ENCODE measurements at regions not wholly inside any gene's neighbourhood (a gene's known extent, or its start where the extent isn't known, plus 50 kb on each side); places are given as distances from the start of the nearest gene placed in this dataset.
A peak's percentile ranks its signal among the peaks of the same experiment; 100 is the strongest.

DNA sequence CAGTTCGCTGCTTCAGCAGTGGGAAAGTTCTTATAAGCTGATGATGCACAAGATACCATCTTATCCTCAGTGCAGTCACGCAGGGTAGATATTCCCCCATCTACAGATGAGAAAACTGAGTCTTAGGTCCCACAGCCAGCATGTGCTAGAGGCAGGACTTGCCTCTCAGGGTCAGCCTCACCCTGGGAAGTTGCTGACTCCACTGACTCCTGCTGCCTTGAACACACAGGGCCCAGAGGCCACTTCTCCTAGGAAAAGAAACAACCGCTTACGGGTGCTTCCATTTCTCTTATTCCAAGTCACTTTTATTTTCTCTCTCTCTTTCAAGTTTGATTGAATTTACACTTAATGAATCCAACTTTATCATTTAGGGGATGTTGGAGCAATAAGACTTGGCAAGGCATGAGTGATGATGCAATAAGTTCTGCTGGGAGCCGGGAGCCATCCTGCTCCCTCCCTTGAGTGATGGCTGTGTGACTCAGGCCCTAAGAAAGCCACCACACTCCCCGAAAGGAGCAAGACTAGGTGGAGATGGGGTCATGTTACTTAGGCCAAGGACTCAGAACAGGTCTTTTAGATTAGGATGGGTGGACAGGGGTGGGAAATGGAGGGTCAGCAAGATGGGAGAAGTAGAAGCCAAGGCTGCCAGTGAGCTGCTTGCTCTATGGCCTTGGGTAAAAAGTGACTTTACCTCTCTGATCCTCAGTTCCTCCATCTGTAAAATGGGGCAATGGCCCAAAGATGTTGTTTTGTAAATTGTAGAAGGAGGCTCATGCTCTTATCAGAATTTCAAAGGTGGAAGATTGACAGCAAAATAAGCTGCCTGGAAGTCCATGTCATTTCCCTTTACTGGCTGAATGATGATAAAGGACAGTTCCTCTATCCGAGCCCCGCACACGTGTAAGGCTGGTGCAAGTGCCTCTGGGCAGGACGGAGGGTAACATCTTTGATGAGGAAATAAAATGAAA is 67.4 kb upstream of the ZNF618 start:
- peak in 1 of 2 donors; percentile 60 for DNase-seq
- Histone ChIP-seq H3K4me1 (peaks cover 6 to 21% (median 13%) of the 10 kb centered on the region in 4 donors), H3K9me3 (no peaks in the 10 kb centered on the region), H3K27ac (peak overlapping the region in 1 of 5 donors; percentile 23), H3K4me3 (no peak overlapping the region), H3K27me3 (no peaks in the 10 kb centered on the region), H3K36me3 (no peaks in the 10 kb centered on the region)
- TF ChIP-seq POLR2A (IDR thresholded peaks at IDR 0.05), result no peak
- TF ChIP-seq EP300 (IDR thresholded peaks at IDR 0.05), result no peak
- TF ChIP-seq, protein P1, sequence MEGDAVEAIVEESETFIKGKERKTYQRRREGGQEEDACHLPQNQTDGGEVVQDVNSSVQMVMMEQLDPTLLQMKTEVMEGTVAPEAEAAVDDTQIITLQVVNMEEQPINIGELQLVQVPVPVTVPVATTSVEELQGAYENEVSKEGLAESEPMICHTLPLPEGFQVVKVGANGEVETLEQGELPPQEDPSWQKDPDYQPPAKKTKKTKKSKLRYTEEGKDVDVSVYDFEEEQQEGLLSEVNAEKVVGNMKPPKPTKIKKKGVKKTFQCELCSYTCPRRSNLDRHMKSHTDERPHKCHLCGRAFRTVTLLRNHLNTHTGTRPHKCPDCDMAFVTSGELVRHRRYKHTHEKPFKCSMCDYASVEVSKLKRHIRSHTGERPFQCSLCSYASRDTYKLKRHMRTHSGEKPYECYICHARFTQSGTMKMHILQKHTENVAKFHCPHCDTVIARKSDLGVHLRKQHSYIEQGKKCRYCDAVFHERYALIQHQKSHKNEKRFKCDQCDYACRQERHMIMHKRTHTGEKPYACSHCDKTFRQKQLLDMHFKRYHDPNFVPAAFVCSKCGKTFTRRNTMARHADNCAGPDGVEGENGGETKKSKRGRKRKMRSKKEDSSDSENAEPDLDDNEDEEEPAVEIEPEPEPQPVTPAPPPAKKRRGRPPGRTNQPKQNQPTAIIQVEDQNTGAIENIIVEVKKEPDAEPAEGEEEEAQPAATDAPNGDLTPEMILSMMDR (IDR thresholded peaks at IDR 0.05), result no peak
- peak in 1 of 3 donors; percentile 51 for TF ChIP-seq POLR2AphosphoS5 (IDR thresholded peaks at IDR 0.05)
- WGBS, 5 donors, result 62 to 70% (median 66%) methylated on average over 10 of the region's 10 CpGs
- intact Hi-C loops (cut with DNase I; ENCODE audit: low total_unique reads), result no loop called here

DNA sequence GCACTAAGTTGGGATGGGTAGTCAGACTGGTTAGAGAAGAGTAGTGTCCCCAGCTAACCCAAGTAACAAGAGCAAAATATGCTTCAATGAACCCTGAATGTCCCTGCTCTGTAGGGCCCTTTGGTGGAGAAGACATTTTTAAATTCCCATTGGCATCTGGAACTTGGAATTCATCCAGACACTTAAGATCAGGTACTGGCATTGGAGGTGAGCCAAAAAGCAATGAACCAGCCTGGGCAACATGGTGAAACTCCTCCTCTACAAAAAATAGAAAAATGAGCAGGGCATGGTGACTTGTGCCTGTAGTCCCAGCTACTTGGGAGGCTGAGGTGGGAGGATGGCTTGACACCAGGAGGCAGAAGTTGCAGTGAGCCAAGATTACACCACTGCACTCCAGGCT is 58.9 kb upstream of the ZNF618 start:
- Histone ChIP-seq H3K27me3 (peaks cover 0 to 4% (median 0%) of the 10 kb centered on the region in 3 donors), H3K9me3 (no peaks in the 10 kb centered on the region), H3K4me3 (no peak overlapping the region), H3K36me3 (no peaks in the 10 kb centered on the region), H3K27ac (no peak overlapping the region), H3K4me1 (no peaks in the 10 kb centered on the region)
- no peak for TF ChIP-seq EP300 (IDR thresholded peaks at IDR 0.05)
- TF ChIP-seq, protein P1 (IDR thresholded peaks at IDR 0.05), result no peak
- no peak for TF ChIP-seq POLR2AphosphoS5 (IDR thresholded peaks at IDR 0.05)
- TF ChIP-seq POLR2A (IDR thresholded peaks at IDR 0.05), result no peak
- intact Hi-C loops (cut with DNase I; ENCODE audit: low total_unique reads), result no loop called here
- no peak for DNase-seq

DNA sequence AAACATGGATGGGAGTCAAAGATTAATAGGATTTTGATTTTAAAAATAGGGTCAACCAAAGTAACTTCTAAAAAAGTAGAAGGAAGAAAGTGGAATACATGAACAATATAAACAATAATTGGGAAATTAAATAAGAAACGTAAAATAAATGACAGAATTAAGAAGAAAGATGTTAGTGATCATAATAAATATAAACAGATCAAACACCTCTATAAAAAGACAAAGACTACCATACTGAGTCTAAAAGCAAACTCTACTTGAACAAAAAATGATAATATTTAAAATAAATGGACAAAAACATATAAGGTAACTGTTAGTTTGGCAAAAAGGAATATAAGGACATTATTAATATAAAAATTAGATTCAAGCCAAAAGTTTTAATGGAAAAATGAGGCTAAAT is 57.7 kb upstream of the ZNF618 start:
- H3K4me1 ChIP-seq, result no peaks in the 10 kb centered on the region
- WGBS, 5 donors, result 77 to 88% (median 84%) methylated on average over 1 of the region's 1 CpG
- TF ChIP-seq POLR2A (IDR thresholded peaks at IDR 0.05), result no peak
- no peak for TF ChIP-seq EP300 (IDR thresholded peaks at IDR 0.05)
- TF ChIP-seq, protein P1 (IDR thresholded peaks at IDR 0.05), result no peak
- no peak for TF ChIP-seq POLR2AphosphoS5 (IDR thresholded peaks at IDR 0.05)
- H3K36me3 ChIP-seq, result no peaks in the 10 kb centered on the region
- H3K9me3 ChIP-seq, result peaks cover 0 to under 1% (median 0%) of the 10 kb centered on the region in 4 donors
- no peak for DNase-seq
- H3K4me3 ChIP-seq, result no peak overlapping the region
- H3K27me3 ChIP-seq, result peaks cover 0 to 4% (median 0%) of the 10 kb centered on the region in 3 donors
- intact Hi-C loops (cut with DNase I; ENCODE audit: low total_unique reads), result no loop called here
- H3K27ac ChIP-seq, result no peak overlapping the region

DNA sequence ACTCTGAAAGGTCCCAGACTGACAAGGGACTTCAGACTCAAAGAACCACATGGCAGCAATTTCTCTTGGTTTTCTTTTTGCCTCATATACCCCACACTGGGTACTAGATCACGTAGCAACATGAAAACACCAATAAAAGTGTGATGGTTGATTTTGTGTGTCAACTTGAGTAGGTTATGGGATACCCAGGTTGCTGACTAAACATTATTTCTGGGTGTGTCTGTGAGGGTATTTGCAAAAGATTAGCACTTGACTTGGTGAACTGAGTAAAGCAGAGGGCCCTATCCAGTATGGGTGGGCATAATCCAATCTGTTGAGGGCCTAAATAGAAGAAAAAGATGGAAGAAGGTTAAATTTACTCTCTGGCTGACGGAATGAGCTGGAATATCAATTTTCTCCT is 53.8 kb upstream of the ZNF618 start:
- Histone ChIP-seq H3K9me3 (peaks cover 0 to 11% (median 8%) of the 10 kb centered on the region in 4 donors), H3K4me3 (no peak overlapping the region), H3K27ac (no peak overlapping the region), H3K4me1 (no peaks in the 10 kb centered on the region), H3K36me3 (no peaks in the 10 kb centered on the region), H3K27me3 (no peaks in the 10 kb centered on the region)
- TF ChIP-seq EP300 (IDR thresholded peaks at IDR 0.05) (no peak), POLR2A (IDR thresholded peaks at IDR 0.05) (no peak), POLR2AphosphoS5 (IDR thresholded peaks at IDR 0.05) (no peak)
- TF ChIP-seq, protein P1 (IDR thresholded peaks at IDR 0.05), result no peak
- intact Hi-C loops (cut with DNase I; ENCODE audit: low total_unique reads), result no loop called here
- 80 to 91% (median 87%) methylated on average over 2 of the region's 2 CpGs for WGBS, 5 donors
- no peak for DNase-seq
